PC-9 (cell line): ENCODE measurements at regions not wholly inside any gene's neighbourhood (a gene's known extent, or its start where the extent isn't known, plus 50 kb on each side); places are given as distances from the start of the nearest gene placed in this dataset.

Experiments used
- BruUV-seq: library from RNA; stranded (reverse); fragments of 400-500 nt; replicated peaks from 2 replicates; lab custom pipeline; 2021; lab: Mats Ljungman, UMichigan
- CTCF ChIA-PET: fragments of 300-600 bp; sonication (Branson Sonifier 250); formaldehyde crosslinking; loops from one replicate; lab custom pipeline; 2022; ENCODE audit warnings: antibody characterized with exemption; lab: Charles Lee
- POLR2A ChIA-PET: fragments of 300-600 bp; sonication (Branson Sonifier 250); formaldehyde crosslinking; loops from one replicate; lab custom pipeline; 2022; ENCODE audit warnings: antibody characterized with exemption; ENCODE audit not compliant: unreplicated experiment; lab: Charles Lee
- DNase-seq, 2 experiments: peaks; one replicate each; pipeline versions ENCODE4 v3.0.0 to v3.0.0-alpha.2; 2015 to 2022; ENCODE audit warnings: mixed read lengths in 1 of 2
- H2AFZ ChIP-seq: fragments of 200-600 bp; sonication (generic); 2 replicates; pipeline ENCODE4 v1.8.1; 2017; ENCODE audit warnings: antibody characterized with exemption
- H3F3A ChIP-seq: fragments of 200-600 bp; sonication (generic); 2 replicates; pipeline ENCODE4 v1.8.1; 2017; ENCODE audit warnings: antibody characterized with exemption, mild to moderate bottlenecking, low read depth; ENCODE audit not compliant: insufficient read depth
- H3K27ac ChIP-seq: fragments of 200-600 bp; sonication (generic); 2 replicates; pipeline ENCODE4 v1.6.1; 2016; ENCODE audit warnings: mixed run types
- H3K27me3 ChIP-seq: fragments of 200-600 bp; sonication (generic); 2 replicates; pipeline ENCODE4 v1.6.1; 2016; ENCODE audit warnings: low read depth, mixed run types; ENCODE audit not compliant: insufficient read depth
- H3K36me3 ChIP-seq: fragments of 200-600 bp; sonication (generic); 2 replicates; pipeline ENCODE4 v1.6.1; 2016; ENCODE audit warnings: low read depth, mixed run types
- H3K4me1 ChIP-seq: fragments of 200-600 bp; sonication (generic); replicated peaks from 2 replicates; pipeline ENCODE4 v1.6.1; 2016; ENCODE audit warnings: mixed run types; ENCODE audit not compliant: insufficient read depth
- H3K4me2 ChIP-seq: fragments of 200-600 bp; sonication (generic); 2 replicates; pipeline ENCODE4 v1.6.1; 2017; ENCODE audit warnings: mixed run types
- H3K4me3 ChIP-seq: fragments of 200-600 bp; sonication (generic); 2 replicates; pipeline ENCODE4 v1.6.1; 2016; ENCODE audit warnings: mixed run types
- H3K79me2 ChIP-seq: fragments of 200-600 bp; sonication (generic); 2 replicates; pipeline ENCODE4 v1.6.1; 2017; ENCODE audit warnings: low read depth, mixed run types
- H3K9me2 ChIP-seq: fragments of 200-600 bp; sonication (generic); 2 replicates; pipeline ENCODE4 v1.8.1; 2017; ENCODE audit warnings: mild to moderate bottlenecking; ENCODE audit not compliant: insufficient read depth
- H3K9me3 ChIP-seq: fragments of 200-600 bp; sonication (generic); 2 replicates; pipeline ENCODE4 v1.8.1; 2016; ENCODE audit warnings: low read depth; ENCODE audit not compliant: insufficient read depth
- H4K20me1 ChIP-seq: fragments of 200-600 bp; sonication (generic); 2 replicates; pipeline ENCODE4 v1.8.1; 2017; ENCODE audit not compliant: insufficient read depth
- CTCF ChIP-seq: fragments of 200-600 bp; sonication (generic); conservative IDR thresholded peaks from 2 replicates; pipeline ENCODE4 v1.6.1; 2017; ENCODE audit warnings: mixed run types, antibody characterized with exemption, mild to moderate bottlenecking, moderate library complexity
- EZH2 ChIP-seq: fragments of 200-600 bp; sonication (generic); IDR thresholded peaks from 2 replicates; pipeline ENCODE4 v1.8.0; 2017; ENCODE audit warnings: antibody characterized with exemption, low read depth
- intact Hi-C: fragments of 100-400 bp; cut with micrococcal nuclease; formaldehyde crosslinking; loops from one replicate; pipeline ENCODE4 v1.10.0; 2022; ENCODE audit not compliant: unreplicated experiment

DNA sequence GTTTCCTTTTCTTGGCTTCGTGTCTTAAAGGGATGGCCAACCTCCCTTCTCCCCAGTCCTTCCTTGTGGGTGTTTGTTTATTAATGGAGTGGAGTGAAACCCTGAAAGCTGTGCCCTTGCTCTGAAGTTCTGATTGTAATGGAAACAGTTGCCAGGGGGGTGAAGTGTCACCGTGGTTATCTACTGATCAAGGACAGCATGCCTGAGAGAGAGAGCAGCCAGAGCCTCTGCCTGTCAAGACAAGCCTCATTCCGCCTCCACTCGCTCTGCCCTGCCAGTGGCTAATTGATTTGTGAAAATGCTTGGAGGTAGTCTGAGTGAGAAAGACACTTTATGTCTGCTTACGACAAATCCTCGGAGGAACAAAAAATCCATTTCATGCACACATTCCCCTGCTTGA, 143.7 kb upstream of the SLC30A5 start:
- ChIA-PET CTCF (no interaction called here), POLR2A (no interaction called here)
- no peaks in the 10 kb centered on the region for H3K9me2 ChIP-seq
- no peak for DNase-seq
- 0 out of 2 replicates have a peak, but pooled peaks cover 7% of the 10 kb centered on the region for H3K27me3 ChIP-seq
- no peaks in the 10 kb centered on the region for H4K20me1 ChIP-seq
- no TSS peak for BruUV-seq
- intact Hi-C loops: no loop called here
- no peak overlapping the region for H3K4me3 ChIP-seq
- H3F3A ChIP-seq: no peaks in the 10 kb centered on the region
- H3K4me1 ChIP-seq: no peaks in the 10 kb centered on the region
- no peaks in the 10 kb centered on the region for H3K79me2 ChIP-seq
- no peaks in the 10 kb centered on the region for H3K9me3 ChIP-seq
- no peak for TF ChIP-seq EZH2
- TF ChIP-seq CTCF: no peak
- no peak overlapping the region for H3K27ac ChIP-seq
- 0 out of 2 replicates have a peak overlapping the region, but pooled peaks have one; percentile 17 for H2AFZ ChIP-seq
- H3K36me3 ChIP-seq: no peaks in the 10 kb centered on the region
- H3K4me2 ChIP-seq: no peak overlapping the region

- no peaks in the 10 kb centered on the region for H3K79me2 ChIP-seq
- ChIA-PET POLR2A (no interaction called here), CTCF (no interaction called here)
- 0 out of 2 replicates have a peak, but pooled peaks cover 7% of the 10 kb centered on the region for H3K27me3 ChIP-seq
- H3K4me3 ChIP-seq: no peak overlapping the region
- no peak overlapping the region for H2AFZ ChIP-seq
- H3K4me1 ChIP-seq: no peaks in the 10 kb centered on the region
- no peaks in the 10 kb centered on the region for H3F3A ChIP-seq
- intact Hi-C loops: no loop called here
- BruUV-seq: no TSS peak
- no peaks in the 10 kb centered on the region for H3K9me2 ChIP-seq
- no peak for TF ChIP-seq CTCF
- TF ChIP-seq EZH2: no peak
- no peak overlapping the region for H3K4me2 ChIP-seq
- H3K36me3 ChIP-seq: no peaks in the 10 kb centered on the region
- DNase-seq: no peak
- no peaks in the 10 kb centered on the region for H3K9me3 ChIP-seq
- H4K20me1 ChIP-seq: no peaks in the 10 kb centered on the region
- H3K27ac ChIP-seq: no peak overlapping the region
These were observed 142.9 kb upstream of the SLC30A5 start for GRCh38 chr5:68950930-68951329.

- Histone ChIP-seq H3K4me3 (no peak overlapping the region), H3K9me2 (no peaks in the 10 kb centered on the region), H3K79me2 (no peaks in the 10 kb centered on the region), H2AFZ (no peak overlapping the region), H3K4me2 (no peak overlapping the region), H3K4me1 (no peaks in the 10 kb centered on the region), H3K27me3 (no peaks in the 10 kb centered on the region), H4K20me1 (no peaks in the 10 kb centered on the region), H3K36me3 (no peaks in the 10 kb centered on the region), H3F3A (no peaks in the 10 kb centered on the region), H3K9me3 (no peaks in the 10 kb centered on the region), H3K27ac (no peak overlapping the region)
- ChIA-PET CTCF (no interaction called here), POLR2A (no interaction called here)
- TF ChIP-seq CTCF (no peak), EZH2 (no peak)
- BruUV-seq: no TSS peak
- intact Hi-C loops: no loop called here
- DNase-seq: no peak
These were observed 140.5 kb upstream of the SLC30A5 start for GRCh38 chr5:68953231-68953874.
